ENCODE measurements at regions not wholly inside any gene's neighbourhood (a gene's known extent, or its start where the extent isn't known, plus 50 kb on each side); places are given as distances from the start of the nearest gene placed in this dataset.
"Not testable (repeated sequence)": the region's sequence is repeated elsewhere in the genome, so short reads cannot be mapped to it uniquely, and the experiment has no call there.

GRCh38 chr5:75002271-75002670, 50.1 kb downstream of the GCNT4 start:
- no peak for DNase-seq

- no peak for DNase-seq
Observed at GRCh38 chr5:74995926-74996325, 56.4 kb downstream of the GCNT4 start.

DNA sequence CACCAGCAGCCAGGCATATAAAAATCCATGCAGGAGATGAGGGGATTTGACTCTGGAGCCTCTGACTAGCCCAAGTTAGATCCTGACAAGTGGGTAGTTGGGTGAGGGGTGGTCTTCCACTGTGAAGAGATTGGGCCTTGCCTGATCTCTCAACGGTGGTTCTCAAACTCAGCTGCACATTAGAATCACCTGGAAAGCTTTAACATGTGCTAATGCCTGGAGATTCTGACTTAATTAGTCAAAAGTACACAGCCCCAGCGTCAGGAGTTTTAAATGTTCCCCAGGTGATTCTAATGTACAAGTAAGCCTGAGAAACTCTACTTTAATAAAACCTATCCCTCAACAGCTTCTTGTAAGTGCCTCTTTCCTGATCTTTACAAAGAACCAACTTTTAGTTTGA, 57.5 kb downstream of the GCNT4 start:
- DNase-seq, result no peak

DNA sequence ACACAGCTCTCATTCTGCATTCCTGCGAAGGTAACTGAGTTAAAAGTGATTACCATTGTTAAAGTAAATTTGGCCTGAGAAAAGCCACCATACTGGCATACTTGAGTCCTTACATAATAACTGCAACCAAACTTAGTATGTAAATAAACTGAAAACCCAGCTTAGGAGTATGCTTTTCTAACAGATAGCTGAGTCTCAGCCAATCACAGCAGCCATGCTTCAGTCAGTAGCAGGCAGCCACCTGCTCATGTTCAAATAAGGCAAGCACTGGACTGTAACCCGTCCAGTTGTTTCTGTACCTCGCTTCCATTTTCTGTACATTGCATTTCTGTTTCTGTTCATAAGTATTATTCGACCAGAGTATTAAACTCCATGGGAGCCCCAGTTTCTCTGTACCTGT, 58.6 kb downstream of the GCNT4 start:
- no peak for DNase-seq

- DNase-seq, result no peak
Observed at GRCh38 chr5:74992791-74993190, 59.6 kb downstream of the GCNT4 start.

DNA sequence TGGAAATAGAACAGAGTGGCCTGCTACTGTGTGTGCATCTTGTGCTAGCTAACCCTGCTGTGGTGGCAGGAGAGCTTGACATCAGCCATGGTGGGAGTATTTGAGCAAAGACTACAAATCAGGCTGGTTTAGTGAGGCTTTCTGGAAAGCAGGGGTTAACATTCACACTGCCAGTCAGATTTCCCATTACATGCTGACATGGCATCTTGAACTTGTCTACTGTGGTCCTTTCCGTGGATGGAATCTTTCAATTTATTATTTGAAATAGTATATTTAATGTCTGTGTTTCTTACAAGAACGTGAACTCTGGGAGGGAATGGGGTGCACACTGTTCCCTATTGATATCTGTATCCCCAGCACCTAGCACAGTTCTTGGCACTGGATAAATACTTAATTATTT, 60.8 kb downstream of the GCNT4 start:
- no peak for DNase-seq

DNA sequence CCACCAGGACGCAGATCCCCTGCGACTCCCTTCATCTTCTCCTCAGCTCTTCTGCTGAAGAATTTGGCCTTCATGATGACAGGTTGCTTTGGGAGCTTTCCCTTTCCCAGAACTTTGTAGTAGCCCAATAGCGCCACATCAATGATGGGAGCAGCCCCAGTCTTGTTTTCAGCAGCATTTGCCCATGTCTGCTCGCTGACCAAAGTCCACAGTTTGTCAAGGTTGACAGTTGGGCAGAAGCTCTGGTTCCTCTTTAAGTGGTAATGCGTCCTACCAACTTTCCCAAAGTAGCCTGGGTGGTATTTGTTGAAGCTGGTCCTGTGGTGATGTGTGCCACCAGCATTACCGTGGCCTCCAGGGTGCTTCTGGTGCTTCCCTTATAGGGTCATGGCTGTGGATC, 62.2 kb downstream of the GCNT4 start:
- no peak for DNase-seq

DNA sequence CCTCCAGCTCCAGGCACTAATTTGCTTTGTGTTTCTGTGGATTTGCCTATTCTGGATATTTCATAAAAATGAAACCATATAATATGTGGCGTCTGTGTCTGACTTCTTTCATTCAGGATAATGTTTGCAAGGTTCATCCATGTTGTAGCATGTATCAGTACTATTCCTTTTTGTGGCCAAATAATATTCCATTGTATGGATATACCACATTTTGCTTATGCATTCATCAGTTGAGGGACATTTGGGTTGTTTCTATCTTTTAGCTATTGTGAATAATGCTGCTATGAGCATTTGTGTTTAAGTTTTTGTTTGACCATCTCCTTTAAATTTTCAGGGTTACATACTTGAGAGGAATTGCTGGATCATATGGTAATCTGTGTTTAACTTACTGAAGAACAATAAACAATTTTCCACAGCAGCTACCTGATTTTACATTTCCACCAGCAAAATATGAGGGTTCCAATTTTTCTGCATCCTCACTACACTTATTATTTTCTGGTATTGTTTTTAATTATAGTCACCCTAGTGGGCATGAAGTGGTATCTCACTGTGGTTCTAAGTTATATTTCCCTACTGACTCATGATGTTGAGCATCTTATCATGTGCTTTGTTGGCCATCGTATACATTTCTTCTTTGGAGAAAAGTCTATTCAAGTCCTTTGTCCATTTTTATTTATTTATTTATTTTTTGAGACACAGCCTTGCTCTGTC, 63.9 kb downstream of the GCNT4 start:
- DNase-seq, result no peak

DNA sequence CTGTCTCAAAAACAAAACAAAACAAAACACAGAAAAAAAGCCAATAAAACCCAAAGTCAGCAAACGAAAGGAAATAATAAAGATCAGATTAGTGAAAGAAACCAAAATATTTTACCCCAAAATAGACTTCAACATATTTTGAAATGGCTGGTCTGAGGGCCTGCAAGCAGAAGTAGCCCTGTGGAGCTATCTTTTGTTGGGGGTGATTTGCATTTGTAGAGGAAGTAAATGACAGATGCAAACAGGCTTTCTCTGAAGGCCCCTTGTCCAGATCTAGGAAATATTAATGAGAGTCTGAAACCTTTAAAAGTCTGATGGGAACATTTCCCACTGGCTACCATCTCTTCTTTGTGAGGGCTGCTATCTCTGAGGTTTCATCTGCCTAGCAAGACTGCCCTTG, 74.0 kb downstream of the GCNT4 start:
- no peak for DNase-seq

- DNase-seq, result no peak
Observed at GRCh38 chr5:74977471-74977870, 74.9 kb downstream of the GCNT4 start.

- no peak for DNase-seq
Observed at GRCh38 chr5:74976651-74977050, 75.7 kb downstream of the GCNT4 start.

- no peak for DNase-seq
Observed at GRCh38 chr5:74975582-74975981, 76.8 kb downstream of the GCNT4 start.

DNA sequence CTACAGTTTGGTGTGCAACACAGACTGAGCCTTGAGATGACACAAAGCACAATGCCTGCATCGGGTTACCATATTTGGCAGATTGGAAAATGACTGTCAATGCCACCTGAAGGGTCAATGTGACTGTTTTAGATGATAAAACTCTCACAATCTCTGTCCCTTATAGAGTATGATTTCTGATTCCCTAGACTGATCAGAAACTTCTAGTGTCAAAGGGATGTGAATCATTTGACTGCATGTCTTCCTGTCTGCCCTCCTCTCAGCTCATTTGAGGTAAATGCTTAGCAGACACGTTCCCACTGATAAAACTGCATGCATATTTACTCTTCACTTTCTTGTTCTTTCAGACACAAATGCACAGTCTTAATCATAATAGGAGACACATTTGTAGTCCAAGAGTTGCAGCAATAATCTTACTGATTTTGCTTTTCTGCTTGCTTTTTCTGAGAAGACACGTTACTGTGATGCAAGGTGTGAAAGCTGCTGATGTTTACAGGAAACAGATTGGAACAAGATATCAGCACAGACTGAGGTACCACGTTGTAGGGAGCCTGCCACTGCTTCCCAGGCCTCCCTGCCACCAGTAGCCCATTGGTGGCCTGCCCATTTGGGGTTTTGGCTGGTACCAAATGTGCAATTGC, 77.8 kb downstream of the GCNT4 start:
- no peak for DNase-seq

- DNase-seq, result no peak
Observed at GRCh38 chr5:74973694-74974093, 78.7 kb downstream of the GCNT4 start.

DNA sequence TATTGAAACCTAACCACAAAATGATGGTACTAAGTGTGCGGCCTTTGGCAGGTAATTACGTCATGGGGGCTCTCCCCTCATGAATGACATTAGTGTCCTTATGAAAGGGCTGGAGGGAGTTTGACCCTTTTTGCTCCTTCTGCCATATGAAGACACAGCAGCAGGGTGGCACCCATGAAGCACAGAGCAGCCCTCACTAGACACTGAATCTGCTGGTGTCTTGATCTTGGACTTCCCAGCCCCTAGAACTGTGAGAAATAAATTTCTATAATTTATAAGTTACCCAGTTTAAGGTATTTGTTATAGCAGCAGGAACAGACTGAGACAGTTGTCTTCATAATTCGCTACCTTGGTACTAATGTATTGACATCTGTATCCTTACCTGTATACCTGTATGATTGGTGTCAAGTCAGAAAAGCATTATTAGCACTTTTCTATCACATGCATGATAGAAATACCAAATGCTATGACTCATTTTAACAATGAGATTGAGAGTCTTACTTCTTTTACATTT, 80.4 kb downstream of the GCNT4 start:
- DNase-seq, result no peak

DNA sequence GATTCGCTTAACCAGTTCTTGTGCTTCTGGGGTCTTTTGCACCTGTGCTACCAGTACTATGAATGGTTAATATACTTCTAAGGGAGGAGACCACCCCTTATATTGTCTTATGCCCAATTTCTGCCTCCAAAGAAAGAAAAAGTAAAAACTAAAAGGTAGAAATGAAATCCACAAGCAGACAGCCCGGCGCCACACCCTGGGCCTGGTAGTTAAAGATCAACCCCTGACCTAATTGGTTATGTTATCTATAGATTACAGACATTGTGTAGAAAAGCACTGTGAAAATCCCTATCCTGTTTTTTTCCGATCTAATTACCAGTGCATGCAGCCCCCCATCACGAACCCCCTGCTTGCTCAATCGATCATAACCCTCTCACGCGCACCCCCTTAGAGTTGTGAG, 81.5 kb downstream of the GCNT4 start:
- not testable (repeated sequence) for DNase-seq

DNA sequence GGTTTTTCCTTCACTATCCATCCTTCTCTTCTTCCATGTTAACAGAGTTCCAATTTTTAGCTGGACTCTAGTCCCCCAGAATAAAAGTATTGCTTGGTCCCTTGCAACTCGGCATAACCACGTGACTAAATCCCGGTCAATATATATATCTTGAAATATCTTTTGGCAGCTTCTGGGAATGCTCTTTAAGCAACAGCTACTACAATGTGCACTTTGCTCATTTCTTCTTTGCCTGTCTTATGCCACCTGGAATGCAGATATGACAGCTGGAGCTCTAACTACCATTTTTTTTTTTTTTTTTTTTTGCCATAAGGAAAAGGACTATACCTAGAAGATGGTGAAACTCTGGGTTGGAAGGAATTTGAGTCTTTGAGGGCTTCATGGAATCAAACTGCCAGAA, 82.6 kb downstream of the GCNT4 start:
- no peak for DNase-seq

DNA sequence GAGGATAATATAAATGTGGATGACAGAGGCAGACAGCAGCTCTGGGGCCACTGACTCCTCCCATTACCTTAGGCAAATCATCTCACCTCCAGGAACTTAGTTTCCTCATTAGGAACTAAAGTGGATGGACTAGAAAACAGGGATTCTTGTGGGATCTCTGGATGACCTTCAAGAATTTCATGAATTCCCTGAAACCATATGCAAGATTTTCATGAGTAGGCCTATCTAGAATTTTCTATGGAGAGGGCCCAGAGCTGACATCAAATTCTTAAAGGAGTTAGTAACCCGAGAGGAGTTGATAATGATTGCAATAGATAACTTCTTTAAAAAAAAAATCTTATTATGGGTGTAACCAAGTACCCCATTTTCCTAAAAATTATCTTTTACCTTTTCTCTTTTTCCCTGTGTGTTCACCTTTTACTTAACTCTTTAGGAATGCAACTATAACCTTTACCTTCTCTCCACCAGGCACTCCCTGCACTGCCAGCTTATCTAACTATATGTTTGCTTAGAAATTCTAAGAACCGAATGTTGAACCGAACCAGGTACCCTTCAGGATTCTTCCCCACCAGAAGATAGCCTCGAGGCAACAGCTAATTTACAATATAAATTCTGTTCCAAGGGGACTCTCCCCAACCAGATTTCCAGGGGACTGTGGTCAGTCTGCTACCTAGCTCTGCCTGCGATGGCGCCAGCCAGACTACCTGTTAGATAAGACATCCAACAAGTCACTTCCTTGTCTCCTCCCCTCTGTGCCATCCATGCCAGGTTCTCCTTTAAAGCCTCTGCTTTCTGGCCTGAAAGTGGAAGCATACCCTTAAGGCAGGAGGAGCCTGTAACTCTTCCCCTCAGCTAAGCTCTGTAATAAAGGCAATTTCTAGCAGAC, 86.0 kb downstream of the GCNT4 start:
- DNase-seq, result no peak

DNA sequence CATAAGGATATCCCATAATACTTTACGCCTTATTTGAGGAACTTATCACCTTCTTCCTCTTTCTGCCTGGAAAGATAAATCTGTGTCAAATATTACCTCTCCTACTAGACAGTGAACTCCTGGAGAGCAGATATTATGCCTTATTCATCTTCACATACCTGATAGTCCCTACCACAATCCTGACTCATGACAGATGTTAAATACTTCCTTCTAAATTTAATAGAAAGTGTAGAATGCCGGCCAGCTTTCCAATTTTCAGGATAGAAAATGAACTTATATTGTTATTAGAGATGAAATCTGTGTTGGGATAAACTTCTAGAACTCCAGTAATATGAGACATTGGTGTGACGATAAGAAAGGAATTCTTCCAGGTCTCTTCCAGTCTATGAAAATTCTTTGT, 89.0 kb downstream of the GCNT4 start:
- DNase-seq, result no peak

- no peak for DNase-seq
Observed at GRCh38 chr5:74957906-74958305, 91.7 kb upstream of the FAM169A start.

GRCh38 chr5:74957029-74957784, 91.0 kb upstream of the FAM169A start:
- DNase-seq, result no peak

DNA sequence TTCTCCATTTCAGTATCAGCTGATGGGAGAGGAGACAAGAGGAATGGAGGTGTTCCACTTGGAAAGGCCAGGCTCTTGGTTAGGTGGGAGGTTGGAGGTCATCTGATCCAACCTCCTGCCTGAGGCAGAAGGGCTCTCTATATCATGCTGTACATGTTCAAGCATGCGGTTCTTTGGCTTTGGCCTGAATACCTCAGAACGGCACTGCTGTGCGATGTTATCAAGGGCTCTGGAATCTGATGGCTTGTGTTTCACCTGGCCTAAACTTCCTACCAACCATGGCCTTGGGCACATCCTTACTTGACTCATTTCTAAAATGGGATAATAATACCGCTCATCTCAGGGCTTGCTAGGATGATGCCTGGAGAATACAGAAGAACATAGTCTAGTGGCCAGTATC, 90.1 kb upstream of the FAM169A start:
- no peak for DNase-seq

GRCh38 chr5:74954919-74955318, 88.7 kb upstream of the FAM169A start:
- DNase-seq, result no peak

Data from DMS79 treated with DMSO at 0.1 percent for 48 hours (cell line).